Uterus (tissue), 2 donors: ENCODE measurements at regions not wholly inside any gene's neighbourhood (a gene's known extent, or its start where the extent isn't known, plus 50 kb on each side); places are given as distances from the start of the nearest gene placed in this dataset.

Source experiments
- POLR2A ChIP-seq, 2 donors: fragments of 450-650 bp; IDR thresholded peaks; one replicate each; pipeline ENCODE4 v1.6.1; 2016; ENCODE audit warnings: antibody characterized with exemption in 2 of 2, mild to moderate bottlenecking in 1 of 2, moderate library complexity in 1 of 2
- TF ChIP-seq, protein P1 (sequence below), 4 experiments: fragments of 200-600 bp in 2 of 4; fragments of 450-650 bp in 2 of 4; sonication (generic) in 2 of 4; IDR thresholded peaks; one replicate each; pipeline ENCODE4 v1.5.1; 2016 to 2019; ENCODE audit warnings: antibody characterized with exemption in 4 of 4, mild to moderate bottlenecking in 2 of 4, moderate library complexity in 1 of 4

DNA sequence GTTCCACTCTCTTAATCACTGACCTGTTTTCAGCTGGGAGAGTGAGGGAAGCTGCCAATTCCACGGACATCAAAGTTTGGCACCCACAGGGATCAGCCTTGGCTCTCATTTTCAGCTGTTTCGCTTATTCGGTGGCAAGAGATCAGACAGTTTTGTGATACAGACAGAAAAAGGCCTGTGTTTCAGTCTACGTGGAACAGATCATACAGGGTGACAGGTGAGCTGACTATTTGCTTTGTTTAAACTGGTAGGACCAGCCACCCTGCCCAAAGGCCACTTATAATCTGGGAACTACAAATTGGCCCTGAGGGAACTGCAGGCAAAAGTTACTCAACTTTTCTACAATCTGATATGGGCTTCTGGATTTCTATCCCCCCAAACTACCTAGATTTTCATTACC is 128.6 kb downstream of the ZNF467 start:
- TF ChIP-seq, protein P1, sequence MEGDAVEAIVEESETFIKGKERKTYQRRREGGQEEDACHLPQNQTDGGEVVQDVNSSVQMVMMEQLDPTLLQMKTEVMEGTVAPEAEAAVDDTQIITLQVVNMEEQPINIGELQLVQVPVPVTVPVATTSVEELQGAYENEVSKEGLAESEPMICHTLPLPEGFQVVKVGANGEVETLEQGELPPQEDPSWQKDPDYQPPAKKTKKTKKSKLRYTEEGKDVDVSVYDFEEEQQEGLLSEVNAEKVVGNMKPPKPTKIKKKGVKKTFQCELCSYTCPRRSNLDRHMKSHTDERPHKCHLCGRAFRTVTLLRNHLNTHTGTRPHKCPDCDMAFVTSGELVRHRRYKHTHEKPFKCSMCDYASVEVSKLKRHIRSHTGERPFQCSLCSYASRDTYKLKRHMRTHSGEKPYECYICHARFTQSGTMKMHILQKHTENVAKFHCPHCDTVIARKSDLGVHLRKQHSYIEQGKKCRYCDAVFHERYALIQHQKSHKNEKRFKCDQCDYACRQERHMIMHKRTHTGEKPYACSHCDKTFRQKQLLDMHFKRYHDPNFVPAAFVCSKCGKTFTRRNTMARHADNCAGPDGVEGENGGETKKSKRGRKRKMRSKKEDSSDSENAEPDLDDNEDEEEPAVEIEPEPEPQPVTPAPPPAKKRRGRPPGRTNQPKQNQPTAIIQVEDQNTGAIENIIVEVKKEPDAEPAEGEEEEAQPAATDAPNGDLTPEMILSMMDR (IDR thresholded peaks at IDR 0.05), result no peak
- TF ChIP-seq POLR2A (IDR thresholded peaks at IDR 0.05), result no peak
